ENCODE measurements at regions not wholly inside any gene's neighbourhood (a gene's known extent, or its start where the extent isn't known, plus 50 kb on each side); places are given as distances from the start of the nearest gene placed in this dataset.

DNA sequence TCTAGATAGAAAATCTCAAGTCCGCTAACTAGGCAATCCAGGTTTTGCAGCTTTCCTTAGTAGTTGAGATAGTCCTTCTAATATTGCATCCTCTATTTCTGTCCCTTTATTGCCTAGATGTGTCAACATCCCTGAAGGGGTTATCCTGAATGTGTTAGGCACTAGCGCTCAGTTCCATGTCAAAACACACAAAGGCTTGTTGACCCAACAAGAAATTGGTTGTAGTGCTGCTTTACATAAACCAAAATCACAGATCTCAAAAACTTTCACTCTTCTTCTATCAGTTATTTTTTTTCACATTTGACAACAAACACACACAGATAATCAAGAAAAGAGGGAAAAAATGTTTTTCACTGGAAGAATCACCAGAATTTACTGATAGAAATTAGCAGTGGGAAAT is 51.4 kb upstream of the SOX2 start:
- no peak for ATAC-seq
- DNase-seq (ENCODE audit: low spot score): no peak
- H3K4me1 Mint-ChIP-seq (ENCODE audit: low read depth in 2 of 2): no peaks in the 10 kb centered on the region
- no peak overlapping the region for H3K27ac Mint-ChIP-seq
- H3K36me3 Mint-ChIP-seq: no peaks in the 10 kb centered on the region
- H3K4me3 Mint-ChIP-seq: no peak overlapping the region
- no peaks in the 10 kb centered on the region for H3K27me3 Mint-ChIP-seq
- H3K9me3 Mint-ChIP-seq: peaks cover 9% of the 10 kb centered on the region

DNA sequence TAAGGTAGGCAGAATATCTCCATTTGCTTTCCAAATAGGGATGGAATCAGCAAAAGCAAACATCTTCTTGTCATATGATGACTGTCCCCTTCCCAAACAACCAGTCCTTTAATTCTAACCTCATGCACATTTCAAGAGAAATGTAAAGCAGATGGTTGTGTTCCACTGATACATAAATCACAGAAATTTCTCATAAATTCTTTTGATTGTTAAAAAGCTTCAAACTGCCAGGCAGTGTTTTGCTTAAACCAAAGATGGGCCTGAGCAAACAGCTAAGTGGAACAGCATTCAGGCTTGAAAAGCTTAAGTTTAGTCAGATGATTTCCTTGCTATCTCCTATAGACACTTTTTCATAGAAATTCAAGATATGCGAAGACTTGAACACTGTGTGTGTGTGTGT is 74.3 kb upstream of the SOX2 start:
- Mint-ChIP-seq H3K27ac (no peak overlapping the region), H3K36me3 (no peaks in the 10 kb centered on the region), H3K4me3 (no peak overlapping the region), H3K9me3 (peaks cover 4% of the 10 kb centered on the region), H3K27me3 (no peaks in the 10 kb centered on the region), H3K4me1 (ENCODE audit: low read depth in 2 of 2) (no peaks in the 10 kb centered on the region)
- ATAC-seq (no peak), DNase-seq (ENCODE audit: low spot score) (no peak)

DNA sequence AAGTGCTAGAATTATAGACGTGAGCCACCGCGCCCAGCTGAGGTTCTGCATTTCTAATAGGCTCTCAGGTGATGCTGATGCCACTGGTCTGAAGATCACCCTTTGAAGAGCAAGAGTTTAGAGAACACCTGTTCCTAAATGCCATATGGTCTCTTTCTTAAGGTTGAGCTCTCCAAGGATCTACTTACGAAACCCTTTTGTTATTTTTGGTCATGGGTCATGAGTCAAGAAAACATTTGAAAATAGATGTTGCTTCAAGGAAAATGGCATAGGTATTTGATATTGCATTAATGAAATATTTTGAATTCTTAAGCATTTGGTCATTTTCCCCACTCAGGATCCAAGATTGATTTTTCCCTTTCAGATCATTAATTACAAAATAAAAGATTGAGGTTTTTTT is 74.7 kb upstream of the SOX2 start:
- ATAC-seq (no peak), DNase-seq (ENCODE audit: low spot score) (no peak)
- Mint-ChIP-seq H3K4me3 (no peak overlapping the region), H3K27me3 (no peaks in the 10 kb centered on the region), H3K36me3 (no peaks in the 10 kb centered on the region), H3K9me3 (peaks cover 4% of the 10 kb centered on the region), H3K27ac (no peak overlapping the region), H3K4me1 (ENCODE audit: low read depth in 2 of 2) (no peaks in the 10 kb centered on the region)

DNA sequence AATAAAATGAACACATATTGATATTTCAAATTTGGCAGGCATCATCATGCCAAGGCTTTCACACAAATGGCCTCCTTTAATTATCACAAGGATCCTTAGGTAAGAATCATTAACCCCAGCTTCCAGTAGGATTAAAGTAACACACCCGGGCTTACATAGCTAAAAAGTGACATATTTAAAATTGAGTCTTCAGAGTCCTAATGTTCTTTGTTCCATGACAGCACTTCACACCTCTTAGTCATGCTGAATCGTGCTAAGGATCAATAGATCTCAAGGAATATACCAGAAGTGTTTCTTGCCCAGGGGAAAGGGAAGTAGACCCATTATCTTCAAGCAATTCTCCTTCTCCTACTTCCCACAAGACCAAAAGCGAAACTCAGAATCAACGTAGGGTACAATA is 76.6 kb upstream of the SOX2 start:
- Mint-ChIP-seq H3K4me3 (no peak overlapping the region), H3K27me3 (no peaks in the 10 kb centered on the region), H3K9me3 (peaks cover 4% of the 10 kb centered on the region), H3K4me1 (ENCODE audit: low read depth in 2 of 2) (no peaks in the 10 kb centered on the region), H3K27ac (no peak overlapping the region), H3K36me3 (no peaks in the 10 kb centered on the region)
- DNase-seq (ENCODE audit: low spot score) (no peak), ATAC-seq (no peak)

DNA sequence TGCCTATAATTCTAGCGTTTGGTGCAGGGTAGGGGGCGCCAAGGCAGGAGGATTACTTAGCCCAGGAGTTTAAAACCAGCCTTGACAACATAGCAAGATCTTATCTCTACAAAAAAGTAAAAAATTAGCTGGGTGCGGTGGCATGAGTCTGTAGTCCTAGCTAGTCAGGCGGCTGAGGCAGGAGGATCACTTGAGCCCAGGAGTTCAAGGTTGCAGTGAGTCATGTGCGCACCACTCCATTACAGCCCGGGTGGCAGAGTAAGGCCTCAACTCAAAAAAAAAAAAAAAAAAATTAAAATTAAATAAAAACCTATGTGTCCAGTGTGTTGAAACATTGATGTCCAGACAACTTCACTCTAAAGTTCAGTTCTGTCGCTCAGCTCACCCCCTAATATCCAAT is 78.2 kb upstream of the SOX2 start:
- Mint-ChIP-seq H3K27ac (no peak overlapping the region), H3K27me3 (no peaks in the 10 kb centered on the region), H3K9me3 (peaks cover 8% of the 10 kb centered on the region), H3K4me1 (ENCODE audit: low read depth in 2 of 2) (no peaks in the 10 kb centered on the region), H3K36me3 (no peaks in the 10 kb centered on the region), H3K4me3 (no peak overlapping the region)
- DNase-seq (ENCODE audit: low spot score) (no peak), ATAC-seq (no peak)

DNA sequence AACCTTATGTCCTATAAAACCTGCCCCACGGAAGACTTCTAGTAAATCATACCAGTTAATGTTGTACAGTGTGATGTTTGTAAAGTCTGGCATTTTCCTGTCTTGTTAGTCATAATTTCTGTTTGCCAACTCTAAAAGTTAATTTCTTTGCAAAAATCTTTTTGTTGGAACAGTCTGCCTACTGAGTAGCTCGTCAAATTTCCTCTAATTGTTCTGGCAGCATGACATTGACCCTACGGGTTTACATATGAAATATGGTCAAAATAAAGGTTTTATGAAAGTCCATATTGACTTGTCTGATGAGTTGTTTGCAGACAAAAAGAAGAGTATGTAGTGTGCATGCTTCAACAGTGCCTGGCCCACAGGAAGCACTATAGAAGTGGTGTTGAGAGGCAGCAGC is 79.8 kb upstream of the SOX2 start:
- Mint-ChIP-seq H3K4me3 (no peak overlapping the region), H3K36me3 (no peaks in the 10 kb centered on the region), H3K4me1 (ENCODE audit: low read depth in 2 of 2) (no peaks in the 10 kb centered on the region), H3K27me3 (no peaks in the 10 kb centered on the region), H3K9me3 (peaks cover 8% of the 10 kb centered on the region), H3K27ac (no peak overlapping the region)
- ATAC-seq (no peak), DNase-seq (ENCODE audit: low spot score) (no peak)

DNA sequence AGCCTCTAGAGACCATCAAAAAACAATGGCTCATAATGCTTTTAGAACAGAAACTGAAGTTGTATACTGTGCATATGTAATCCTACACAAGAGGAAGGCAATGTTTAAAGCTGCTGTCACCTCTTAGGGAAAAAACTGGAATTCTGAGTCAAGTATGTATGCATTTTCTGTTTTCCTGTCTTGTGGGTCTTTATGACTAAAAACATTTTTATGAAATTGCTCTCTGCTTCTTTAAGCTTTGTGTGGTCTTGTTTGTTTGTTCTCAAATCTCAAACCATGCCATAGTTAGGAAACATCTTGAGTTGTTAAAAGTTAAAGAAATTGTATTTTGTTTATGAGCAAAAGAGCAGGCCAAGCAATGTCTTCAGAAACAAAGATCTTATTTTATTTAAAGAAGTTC is 80.9 kb upstream of the SOX2 start:
- ATAC-seq: no peak
- Mint-ChIP-seq H3K27ac (no peak overlapping the region), H3K36me3 (no peaks in the 10 kb centered on the region), H3K4me3 (no peak overlapping the region), H3K9me3 (peaks cover 8% of the 10 kb centered on the region), H3K27me3 (no peaks in the 10 kb centered on the region), H3K4me1 (ENCODE audit: low read depth in 2 of 2) (no peaks in the 10 kb centered on the region)
- no peak for DNase-seq (ENCODE audit: low spot score)

DNA sequence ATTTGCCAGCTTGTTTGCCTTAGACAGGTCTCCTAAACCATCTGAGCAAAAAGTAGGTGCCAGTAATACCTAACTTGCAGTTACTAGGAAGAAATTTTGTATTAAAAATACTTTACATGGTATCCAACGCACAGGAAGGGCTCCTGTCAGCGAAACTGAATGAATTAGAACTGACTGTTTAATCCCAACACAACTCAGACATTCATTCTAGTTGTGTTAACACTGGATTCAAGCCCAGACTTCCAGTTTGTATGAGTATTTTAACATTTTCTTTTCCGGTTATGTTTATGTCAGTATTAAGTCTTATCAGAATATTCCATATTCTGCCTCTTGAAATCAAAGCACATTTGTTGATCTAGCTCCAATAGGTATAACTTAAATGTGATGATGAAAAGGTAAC is 82.0 kb upstream of the SOX2 start:
- DNase-seq (ENCODE audit: low spot score) (no peak), ATAC-seq (no peak)
- H3K36me3 Mint-ChIP-seq: no peaks in the 10 kb centered on the region
- H3K4me3 Mint-ChIP-seq: no peak overlapping the region
- no peaks in the 10 kb centered on the region for H3K4me1 Mint-ChIP-seq (ENCODE audit: low read depth in 2 of 2)
- H3K27me3 Mint-ChIP-seq: no peaks in the 10 kb centered on the region
- no peak overlapping the region for H3K27ac Mint-ChIP-seq
- H3K9me3 Mint-ChIP-seq: peaks cover 3% of the 10 kb centered on the region

DNA sequence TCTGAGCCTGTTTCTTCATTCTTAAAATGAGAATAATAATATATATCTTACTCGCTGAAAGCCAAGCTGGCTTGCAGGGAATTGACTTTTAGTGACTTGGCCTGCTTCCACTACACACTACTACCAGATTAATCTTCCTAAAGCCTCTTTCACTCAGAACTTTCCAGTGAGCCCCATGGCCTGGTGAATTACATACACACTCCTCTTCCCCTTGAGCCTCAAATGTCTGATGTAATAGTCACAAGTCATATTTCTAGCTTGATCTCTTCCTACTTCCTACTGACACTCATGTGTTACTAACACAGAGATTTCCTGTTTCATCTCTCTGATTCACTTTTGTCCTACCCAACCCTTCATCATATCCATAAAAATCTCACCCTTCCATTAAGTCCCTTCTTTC is 82.7 kb upstream of the SOX2 start:
- H3K36me3 Mint-ChIP-seq: no peaks in the 10 kb centered on the region
- peaks cover 3% of the 10 kb centered on the region for H3K9me3 Mint-ChIP-seq
- H3K4me1 Mint-ChIP-seq (ENCODE audit: low read depth in 2 of 2): no peaks in the 10 kb centered on the region
- no peak overlapping the region for H3K27ac Mint-ChIP-seq
- H3K4me3 Mint-ChIP-seq: no peak overlapping the region
- DNase-seq (ENCODE audit: low spot score) (no peak), ATAC-seq (no peak)
- H3K27me3 Mint-ChIP-seq: no peaks in the 10 kb centered on the region

DNA sequence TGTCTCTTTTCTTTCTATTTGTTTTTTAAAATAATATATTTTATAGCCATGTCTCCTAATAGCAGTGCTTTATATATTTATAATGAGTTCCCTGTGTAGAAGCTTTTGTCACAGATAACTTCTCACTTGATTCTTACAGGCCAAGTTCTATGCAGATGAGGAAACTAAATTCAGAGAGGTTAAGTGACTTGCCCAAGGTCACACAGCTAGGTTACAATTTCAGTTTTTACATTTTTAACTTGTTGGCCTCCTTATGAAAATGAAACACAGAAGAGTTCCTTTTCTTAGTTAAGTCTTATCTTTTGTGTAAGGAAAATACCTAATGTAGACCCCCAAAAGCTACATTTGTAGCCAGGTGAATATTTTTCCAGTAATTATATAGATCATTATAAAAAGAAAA is 83.3 kb upstream of the SOX2 start:
- H3K9me3 Mint-ChIP-seq: peaks cover 3% of the 10 kb centered on the region
- DNase-seq (ENCODE audit: low spot score) (no peak), ATAC-seq (no peak)
- no peaks in the 10 kb centered on the region for H3K27me3 Mint-ChIP-seq
- H3K4me3 Mint-ChIP-seq: no peak overlapping the region
- H3K27ac Mint-ChIP-seq: no peak overlapping the region
- H3K36me3 Mint-ChIP-seq: no peaks in the 10 kb centered on the region
- H3K4me1 Mint-ChIP-seq (ENCODE audit: low read depth in 2 of 2): no peaks in the 10 kb centered on the region

DNA sequence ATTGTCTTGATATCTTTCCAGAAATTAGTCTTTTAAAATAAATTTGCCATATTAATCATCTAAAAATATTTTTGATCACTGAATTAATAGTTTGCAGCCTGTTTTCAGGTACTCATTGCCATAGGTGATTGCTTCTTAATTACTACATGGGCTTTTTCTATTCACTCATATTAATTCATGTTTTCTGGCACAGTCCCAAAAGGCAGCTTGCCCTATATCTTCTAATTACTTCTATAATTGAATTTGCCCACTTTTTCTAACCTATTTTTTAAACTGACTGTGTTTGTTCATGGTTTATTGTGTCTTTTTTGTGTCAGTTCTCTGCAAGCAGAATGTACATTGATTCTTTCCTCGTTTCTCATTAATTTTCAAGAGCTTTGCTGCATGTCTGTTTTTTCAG is 85.7 kb upstream of the SOX2 start:
- H3K27me3 Mint-ChIP-seq: no peaks in the 10 kb centered on the region

DNA sequence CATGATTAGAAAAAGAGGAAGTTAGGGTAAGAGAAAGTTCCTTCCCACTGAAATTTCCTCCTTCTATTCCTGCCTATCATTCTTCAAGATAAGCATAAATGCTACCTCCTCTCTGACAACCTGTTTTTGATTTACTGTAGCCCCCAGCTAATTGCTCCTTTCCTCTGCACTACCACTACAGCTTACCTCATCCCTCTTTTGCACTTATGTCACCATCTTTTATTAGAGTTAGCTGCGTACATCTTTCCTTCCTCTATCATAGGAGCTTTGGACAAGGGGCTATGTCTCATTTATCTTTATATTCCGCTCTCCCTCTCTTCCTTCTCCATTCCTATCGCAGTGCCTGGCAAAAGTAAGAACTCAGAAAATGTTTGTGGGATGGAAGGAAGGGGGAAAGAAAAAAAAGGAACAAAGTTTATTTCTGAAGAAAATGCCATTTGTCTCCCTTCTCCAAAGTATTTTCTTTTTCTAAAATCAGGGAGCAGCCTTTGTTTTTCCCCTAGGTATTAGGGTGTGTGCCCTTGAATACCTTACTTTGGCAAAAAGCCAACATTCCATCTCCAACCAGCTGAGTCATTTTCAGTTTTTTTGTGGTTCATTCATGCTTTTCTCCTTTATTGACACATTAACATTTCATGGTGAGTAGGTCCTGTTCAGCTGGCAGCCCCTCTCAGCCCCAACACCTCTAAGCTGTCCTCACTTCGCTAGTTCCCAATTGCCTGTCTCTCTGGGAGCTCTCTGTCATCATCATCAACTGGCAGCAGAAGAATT is 87.6 kb upstream of the SOX2 start:
- no peak for DNase-seq (ENCODE audit: low spot score)
- no peak for ATAC-seq
- H3K27me3 Mint-ChIP-seq: no peaks in the 10 kb centered on the region
- no peaks in the 10 kb centered on the region for H3K36me3 Mint-ChIP-seq
- H3K27ac Mint-ChIP-seq: no peak overlapping the region
- no peak overlapping the region for H3K4me3 Mint-ChIP-seq
- H3K9me3 Mint-ChIP-seq: peaks cover 4% of the 10 kb centered on the region
- H3K4me1 Mint-ChIP-seq (ENCODE audit: low read depth in 2 of 2): no peaks in the 10 kb centered on the region

More for the DNA sequence above, 85.7 kb upstream of the SOX2 start:
- Mint-ChIP-seq H3K4me3 (no peak overlapping the region), H3K27ac (no peak overlapping the region), H3K36me3 (no peaks in the 10 kb centered on the region), H3K4me1 (ENCODE audit: low read depth in 2 of 2) (no peaks in the 10 kb centered on the region), H3K9me3 (peaks cover 3% of the 10 kb centered on the region)
- ATAC-seq (no peak), DNase-seq (ENCODE audit: low spot score) (no peak)

DNA sequence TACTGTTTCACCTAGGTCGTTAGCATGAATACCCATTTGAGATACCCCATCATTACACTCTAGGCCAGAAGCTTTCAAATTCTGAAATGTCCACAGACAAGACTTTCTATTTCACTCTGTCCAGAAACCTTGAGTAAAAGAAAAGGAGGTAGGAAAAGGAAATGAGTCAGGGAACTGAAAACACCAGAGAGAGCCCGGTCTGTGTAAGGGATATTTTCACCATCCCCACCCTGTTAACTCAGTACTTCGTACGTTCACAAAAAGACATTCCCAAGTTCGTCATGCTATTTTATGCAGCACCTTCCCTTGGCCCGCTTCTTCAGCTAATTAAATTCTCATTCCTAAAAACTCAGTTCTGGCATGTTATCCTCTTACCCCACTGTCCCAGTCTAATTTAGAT is 89.4 kb upstream of the SOX2 start:
- H3K27ac Mint-ChIP-seq: no peak overlapping the region
- H3K36me3 Mint-ChIP-seq: no peaks in the 10 kb centered on the region
- H3K4me3 Mint-ChIP-seq: no peak overlapping the region
- no peaks in the 10 kb centered on the region for H3K4me1 Mint-ChIP-seq (ENCODE audit: low read depth in 2 of 2)
- no peaks in the 10 kb centered on the region for H3K27me3 Mint-ChIP-seq
- DNase-seq (ENCODE audit: low spot score) (no peak), ATAC-seq (no peak)
- peaks cover 2% of the 10 kb centered on the region for H3K9me3 Mint-ChIP-seq

DNA sequence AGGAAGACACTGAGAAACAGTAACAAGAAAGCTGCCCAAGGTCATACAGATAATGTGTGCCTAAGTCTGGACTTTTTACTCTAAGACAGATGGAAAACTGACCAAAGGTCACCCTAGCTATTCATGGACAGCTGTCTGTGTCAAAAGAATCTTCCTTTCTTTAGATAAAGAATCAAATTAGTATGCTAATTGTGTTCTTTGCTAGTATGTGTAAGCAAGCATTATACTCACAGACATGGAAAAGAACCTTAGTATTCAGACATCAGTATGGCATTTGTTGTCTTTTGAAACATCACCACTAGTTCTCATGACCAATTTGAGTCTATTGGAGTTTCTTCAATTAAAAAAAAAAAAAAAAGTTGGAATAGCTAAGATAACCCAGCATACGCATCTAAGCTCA is 91.8 kb upstream of the SOX2 start:
- Mint-ChIP-seq H3K27me3 (no peaks in the 10 kb centered on the region), H3K27ac (no peak overlapping the region)

DNA sequence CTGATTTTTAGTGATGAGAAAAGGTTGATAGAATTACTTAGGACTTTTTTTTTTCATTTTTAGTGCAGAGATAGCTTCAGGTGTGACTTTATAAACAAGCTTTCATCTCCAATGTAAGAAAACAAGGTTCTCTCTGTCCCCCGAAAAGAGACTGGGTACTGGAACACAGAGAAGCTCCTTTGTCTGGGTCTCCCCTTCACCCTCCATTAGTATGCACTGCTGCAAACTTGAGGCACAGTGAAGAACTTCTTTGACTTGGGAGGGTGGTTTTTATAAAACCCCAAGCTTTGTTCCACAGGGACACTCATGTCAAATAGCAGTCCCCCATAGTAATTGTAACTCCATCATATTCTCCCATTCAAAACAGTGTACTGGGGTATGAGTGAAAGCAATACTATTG is 93.5 kb upstream of the SOX2 start:
- Mint-ChIP-seq H3K27ac (no peak overlapping the region), H3K36me3 (no peaks in the 10 kb centered on the region), H3K27me3 (no peaks in the 10 kb centered on the region), H3K9me3 (peaks cover 2% of the 10 kb centered on the region), H3K4me3 (no peak overlapping the region), H3K4me1 (ENCODE audit: low read depth in 2 of 2) (no peaks in the 10 kb centered on the region)
- no peak for DNase-seq (ENCODE audit: low spot score)
- ATAC-seq: no peak

More for the DNA sequence above, 91.8 kb upstream of the SOX2 start:
- no peak overlapping the region for H3K4me3 Mint-ChIP-seq
- DNase-seq (ENCODE audit: low spot score): no peak
- ATAC-seq: no peak
- no peaks in the 10 kb centered on the region for H3K4me1 Mint-ChIP-seq (ENCODE audit: low read depth in 2 of 2)
- no peaks in the 10 kb centered on the region for H3K36me3 Mint-ChIP-seq
- H3K9me3 Mint-ChIP-seq: peaks cover 2% of the 10 kb centered on the region

All from natural killer cell treated with Interleukin-12 subunit alpha and Interleukin-12 subunit beta and Interleukin-15 and Interleukin-18, amount 100 ng/mL, for 72 hours (primary cell).